AG10803 (cell line): ENCODE measurements at regions not wholly inside any gene's neighbourhood (a gene's known extent, or its start where the extent isn't known, plus 50 kb on each side); places are given as distances from the start of the nearest gene placed in this dataset.
A peak's percentile ranks its signal among the peaks of the same experiment; 100 is the strongest.

Experiments
- DNase-seq: peaks from one replicate; pipeline ENCODE4 v3.0.0; 2010; ENCODE audit warnings: low read depth
- H3K4me3 ChIP-seq: 2 replicates; pipeline ENCODE4 v1.5.1; 2011; ENCODE audit warnings: mild to moderate bottlenecking, low read length, control low read depth
- CTCF ChIP-seq: conservative IDR thresholded peaks from 2 replicates; pipeline ENCODE4 v1.5.1; 2011; ENCODE audit warnings: mild to moderate bottlenecking, low read length, control low read depth, inconsistent platforms

- no peak overlapping the region for H3K4me3 ChIP-seq
- peak; percentile 20 for DNase-seq
- no peak for TF ChIP-seq CTCF
Measured at GRCh38 chr6:14216946-14217684, 99.5 kb downstream of the CD83 start.

GRCh38 chr6:14217728-14218518 is 100.4 kb downstream of the CD83 start:
- TF ChIP-seq CTCF, result no peak
- no peak for DNase-seq
- H3K4me3 ChIP-seq, result no peak overlapping the region

GRCh38 chr6:14218519-14218800 is 100.9 kb downstream of the CD83 start:
- TF ChIP-seq CTCF, result no peak
- DNase-seq, result no peak
- no peak overlapping the region for H3K4me3 ChIP-seq

GRCh38 chr6:14221564-14222279 is 104.2 kb downstream of the CD83 start:
- H3K4me3 ChIP-seq, result no peak overlapping the region
- no peak for TF ChIP-seq CTCF
- DNase-seq, result no peak

GRCh38 chr6:14222956-14223355 is 105.4 kb downstream of the CD83 start:
- no peak overlapping the region for H3K4me3 ChIP-seq
- DNase-seq, result no peak
- no peak for TF ChIP-seq CTCF

GRCh38 chr6:14224359-14225103 is 107.0 kb downstream of the CD83 start:
- DNase-seq, result no peak
- H3K4me3 ChIP-seq, result no peak overlapping the region
- no peak for TF ChIP-seq CTCF
